Spleen (tissue), 11 donors: ENCODE measurements at regions not wholly inside any gene's neighbourhood (a gene's known extent, or its start where the extent isn't known, plus 50 kb on each side); places are given as distances from the start of the nearest gene placed in this dataset.

Experiments used
- DNase-seq: peaks from one replicate; pipeline ENCODE4 v3.0.0-alpha.2; 2020
- H3K27ac ChIP-seq, 8 donors: fragments of 200-600 bp; sonication (generic) in 7 of 8; 1 replicate in 4 of 8; 2 replicates in 4 of 8; pipeline versions ENCODE4 v1.5.0 to v1.8.0; 2016 to 2021; ENCODE audit warnings: inconsistent platforms in 4 of 8, mild to moderate bottlenecking in 4 of 8, moderate library complexity in 1 of 8
- H3K27me3 ChIP-seq, 7 donors: fragments of 200-600 bp; sonication (generic) in 6 of 7; replicated peaks in 1 of 7; 1 replicate in 4 of 7; 2 replicates in 3 of 7; pipeline versions ENCODE4 v1.5.0 to v1.8.0; 2016 to 2021; ENCODE audit warnings: inconsistent platforms in 3 of 7, mild to moderate bottlenecking in 1 of 7
- H3K36me3 ChIP-seq, 6 donors: fragments of 200-600 bp; sonication (generic) in 5 of 6; 1 replicate in 4 of 6; 2 replicates in 2 of 6; pipeline versions ENCODE4 v1.5.0 to v1.8.0; 2016 to 2021; ENCODE audit warnings: inconsistent platforms in 2 of 6
- H3K4me1 ChIP-seq, 6 donors: fragments of 200-600 bp; sonication (generic) in 5 of 6; 1 replicate in 3 of 6; 2 replicates in 3 of 6; pipeline versions ENCODE4 v1.5.0 to v1.8.0; 2016 to 2021; ENCODE audit warnings: inconsistent platforms in 3 of 6
- H3K4me3 ChIP-seq, 8 donors: fragments of 200-600 bp; sonication (generic) in 7 of 8; 1 replicate in 4 of 8; 2 replicates in 4 of 8; pipeline versions ENCODE4 v1.5.0 to v1.8.0; 2016 to 2021; ENCODE audit warnings: inconsistent platforms in 4 of 8, mild to moderate bottlenecking in 4 of 8, moderate library complexity in 2 of 8
- H3K9me3 ChIP-seq, 8 donors: fragments of 200-600 bp; sonication (generic) in 7 of 8; 1 replicate in 4 of 8; 2 replicates in 4 of 8; pipeline versions ENCODE4 v1.5.0 to v1.8.0; 2016 to 2021; ENCODE audit warnings: inconsistent platforms in 4 of 8
- POLR2A ChIP-seq, 3 donors: fragments of 450-650 bp; IDR thresholded peaks; one replicate each; pipeline ENCODE4 v1.5.1; 2017; ENCODE audit warnings: antibody characterized with exemption in 3 of 3, mild to moderate bottlenecking in 1 of 3
- POLR2AphosphoS5 ChIP-seq, 3 donors: sonication (generic); formaldehyde crosslinking; IDR thresholded peaks; one replicate each; pipeline ENCODE4 v1.5.1; 2017; ENCODE audit warnings: antibody characterized with exemption in 3 of 3
- WGBS, 5 donors: extraction: QIAGEN DNeasy Blood & Tissue Kit in 3 of 5; methylation state at CpG; one replicate each; pipeline versions ENCODE4 v1.1.5 to v1.1.7; 2013 to 2018; 5-methylcytosine and 5-hydroxymethylcytosine counted together
- intact Hi-C: fragments of 100-400 bp; cut with DNase I; formaldehyde crosslinking; loops from one replicate; pipeline ENCODE4 v1.15.0; 2023; ENCODE audit warnings: low total_unique reads
- TF ChIP-seq, protein P1 (sequence below), 11 experiments: fragments of 200-600 bp in 7 of 11; fragments of 450-650 bp in 4 of 11; sonication (generic) in 4 of 11; IDR thresholded peaks in 8 of 11; conservative IDR thresholded peaks in 3 of 11; 1 replicate in 7 of 11; 2 replicates in 4 of 11; pipeline versions ENCODE4 v1.4.0 to v1.8.0; 2016 to 2021; ENCODE audit warnings: antibody characterized with exemption in 11 of 11, inconsistent platforms in 4 of 11, mild to moderate bottlenecking in 1 of 11
- donor health status: healthy with polysubstance abuse.
- donor health status: DM: no; HTN: no; CAD: no; lungs with moderate emphysema.
- donor health status: DM: no; HTN: no; CAD: no.
- donor health status: Bipolar disorder and iron deficiency.
- donor health status: healthy.
- donor health status: DM: no; HTN: no; CAD: no.
- donor health status: DM: yes; HTN: yes; CAD: no.

DNA sequence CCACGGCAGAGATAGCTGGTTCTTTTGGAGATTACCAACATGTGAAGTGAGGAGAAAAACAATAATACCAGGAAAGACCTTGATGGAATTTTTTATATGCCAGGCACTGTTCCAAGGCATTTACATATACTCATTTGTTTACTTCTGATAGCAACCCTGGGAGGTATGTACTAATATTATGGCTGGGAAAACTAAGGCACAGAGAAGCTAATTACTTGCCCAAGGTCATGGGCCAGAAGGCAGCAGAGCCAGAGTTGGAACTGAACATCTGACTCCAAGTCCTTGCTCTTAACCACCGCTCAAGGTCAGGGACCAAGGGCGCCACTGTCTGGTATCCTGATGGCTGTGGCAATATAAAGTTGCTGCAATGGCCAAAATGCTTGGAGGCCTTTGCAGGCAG is 97.0 kb upstream of the KCNG1 start:
- Histone ChIP-seq H3K9me3 (no peaks in the 10 kb centered on the region), H3K4me3 (no peak overlapping the region), H3K36me3 (no peaks in the 10 kb centered on the region), H3K27me3 (peaks cover 0 to 34% (median 0%) of the 10 kb centered on the region in 7 donors), H3K4me1 (peaks cover 0 to 5% (median 0%) of the 10 kb centered on the region in 6 donors), H3K27ac (no peak overlapping the region)
- DNase-seq = peak; percentile 23
- intact Hi-C loops = no loop called here
- TF ChIP-seq POLR2AphosphoS5 (IDR thresholded peaks at IDR 0.05) (no peak), POLR2A (IDR thresholded peaks at IDR 0.05) (no peak)
- TF ChIP-seq, protein P1, sequence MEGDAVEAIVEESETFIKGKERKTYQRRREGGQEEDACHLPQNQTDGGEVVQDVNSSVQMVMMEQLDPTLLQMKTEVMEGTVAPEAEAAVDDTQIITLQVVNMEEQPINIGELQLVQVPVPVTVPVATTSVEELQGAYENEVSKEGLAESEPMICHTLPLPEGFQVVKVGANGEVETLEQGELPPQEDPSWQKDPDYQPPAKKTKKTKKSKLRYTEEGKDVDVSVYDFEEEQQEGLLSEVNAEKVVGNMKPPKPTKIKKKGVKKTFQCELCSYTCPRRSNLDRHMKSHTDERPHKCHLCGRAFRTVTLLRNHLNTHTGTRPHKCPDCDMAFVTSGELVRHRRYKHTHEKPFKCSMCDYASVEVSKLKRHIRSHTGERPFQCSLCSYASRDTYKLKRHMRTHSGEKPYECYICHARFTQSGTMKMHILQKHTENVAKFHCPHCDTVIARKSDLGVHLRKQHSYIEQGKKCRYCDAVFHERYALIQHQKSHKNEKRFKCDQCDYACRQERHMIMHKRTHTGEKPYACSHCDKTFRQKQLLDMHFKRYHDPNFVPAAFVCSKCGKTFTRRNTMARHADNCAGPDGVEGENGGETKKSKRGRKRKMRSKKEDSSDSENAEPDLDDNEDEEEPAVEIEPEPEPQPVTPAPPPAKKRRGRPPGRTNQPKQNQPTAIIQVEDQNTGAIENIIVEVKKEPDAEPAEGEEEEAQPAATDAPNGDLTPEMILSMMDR (IDR thresholded peaks at IDR 0.05 in 8 of 11, conservative IDR thresholded peaks at IDR 0.05 in 3 of 11) = no peak
- 65 to 80% (median 75%) methylated on average over 3 of the region's 3 CpGs for WGBS, 5 donors

DNA sequence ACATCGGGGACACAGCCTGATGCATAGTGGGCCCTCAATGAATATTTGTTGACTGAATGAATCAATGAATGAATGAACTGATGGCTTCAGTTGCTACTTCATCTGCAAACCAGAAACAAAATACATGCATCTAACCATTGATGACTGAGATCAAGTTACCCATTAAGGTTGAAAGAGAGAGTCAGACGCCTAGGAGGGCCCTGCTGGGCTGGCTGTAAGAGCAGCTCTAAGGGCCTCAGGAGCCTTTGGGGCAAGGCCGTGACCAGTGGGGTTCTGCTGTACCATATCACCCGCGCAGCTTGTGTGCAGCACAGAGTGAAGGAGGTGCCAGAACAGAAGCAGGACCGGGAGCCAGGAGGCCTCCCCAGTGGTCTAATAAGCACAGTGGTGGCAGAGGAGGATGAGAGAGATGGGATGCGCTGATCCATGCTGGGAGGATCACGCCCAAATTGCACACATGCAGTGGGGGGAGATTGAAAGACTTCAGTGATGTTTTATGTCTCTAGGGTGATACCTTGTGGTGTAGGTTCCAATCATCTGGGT is 96.1 kb upstream of the KCNG1 start:
- H3K4me3 ChIP-seq = no peak overlapping the region
- H3K27me3 ChIP-seq = peaks cover 0 to 34% (median 0%) of the 10 kb centered on the region in 7 donors
- DNase-seq = peak; percentile 31
- peaks cover 0 to 5% (median 0%) of the 10 kb centered on the region in 6 donors for H3K4me1 ChIP-seq
- intact Hi-C loops = no loop called here
- H3K9me3 ChIP-seq = no peaks in the 10 kb centered on the region
- H3K27ac ChIP-seq = no peak overlapping the region
- H3K36me3 ChIP-seq = no peaks in the 10 kb centered on the region
- whole genome bisulfite sequencing, 5 donors = 83 to 90% (median 88%) methylated on average over 8 of the region's 8 CpGs
- TF ChIP-seq POLR2A (IDR thresholded peaks at IDR 0.05) (no peak), POLR2AphosphoS5 (IDR thresholded peaks at IDR 0.05) (no peak)
- TF ChIP-seq, protein P1 (IDR thresholded peaks at IDR 0.05 in 8 of 11, conservative IDR thresholded peaks at IDR 0.05 in 3 of 11) = no peak

DNA sequence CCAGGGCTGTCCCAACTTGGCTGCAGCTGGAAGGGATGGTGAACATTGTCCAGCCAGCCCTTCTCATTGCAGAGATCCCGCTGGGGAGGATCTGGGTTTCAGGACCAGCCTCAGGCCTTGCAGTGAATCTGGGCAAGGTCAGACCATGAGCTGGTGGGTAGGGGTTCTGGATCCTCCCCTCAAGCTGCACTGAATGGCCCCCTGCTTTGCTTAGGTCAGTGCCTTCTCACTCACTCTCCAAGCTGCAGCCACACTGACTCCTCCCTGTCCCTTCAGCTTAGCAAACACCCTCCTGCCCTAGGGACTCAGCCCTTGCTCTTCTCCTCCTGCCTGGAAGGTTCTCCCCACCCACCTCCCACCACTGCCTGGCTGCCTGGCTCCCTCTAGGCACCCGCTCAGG is 95.3 kb upstream of the KCNG1 start:
- H3K27ac ChIP-seq = no peak overlapping the region
- DNase-seq = peak; percentile 47
- intact Hi-C loops = no loop called here
- peaks cover 0 to 34% (median 0%) of the 10 kb centered on the region in 7 donors for H3K27me3 ChIP-seq
- no peaks in the 10 kb centered on the region for H3K36me3 ChIP-seq
- 76 to 92% (median 80%) methylated on average over 2 of the region's 2 CpGs for WGBS, 5 donors
- H3K4me1 ChIP-seq = peaks cover 0 to 5% (median 0%) of the 10 kb centered on the region in 6 donors
- no peaks in the 10 kb centered on the region for H3K9me3 ChIP-seq
- H3K4me3 ChIP-seq = no peak overlapping the region
- TF ChIP-seq POLR2AphosphoS5 (IDR thresholded peaks at IDR 0.05) = no peak
- TF ChIP-seq POLR2A (IDR thresholded peaks at IDR 0.05) = no peak
- TF ChIP-seq, protein P1 (IDR thresholded peaks at IDR 0.05 in 8 of 11, conservative IDR thresholded peaks at IDR 0.05 in 3 of 11) = no peak

DNA sequence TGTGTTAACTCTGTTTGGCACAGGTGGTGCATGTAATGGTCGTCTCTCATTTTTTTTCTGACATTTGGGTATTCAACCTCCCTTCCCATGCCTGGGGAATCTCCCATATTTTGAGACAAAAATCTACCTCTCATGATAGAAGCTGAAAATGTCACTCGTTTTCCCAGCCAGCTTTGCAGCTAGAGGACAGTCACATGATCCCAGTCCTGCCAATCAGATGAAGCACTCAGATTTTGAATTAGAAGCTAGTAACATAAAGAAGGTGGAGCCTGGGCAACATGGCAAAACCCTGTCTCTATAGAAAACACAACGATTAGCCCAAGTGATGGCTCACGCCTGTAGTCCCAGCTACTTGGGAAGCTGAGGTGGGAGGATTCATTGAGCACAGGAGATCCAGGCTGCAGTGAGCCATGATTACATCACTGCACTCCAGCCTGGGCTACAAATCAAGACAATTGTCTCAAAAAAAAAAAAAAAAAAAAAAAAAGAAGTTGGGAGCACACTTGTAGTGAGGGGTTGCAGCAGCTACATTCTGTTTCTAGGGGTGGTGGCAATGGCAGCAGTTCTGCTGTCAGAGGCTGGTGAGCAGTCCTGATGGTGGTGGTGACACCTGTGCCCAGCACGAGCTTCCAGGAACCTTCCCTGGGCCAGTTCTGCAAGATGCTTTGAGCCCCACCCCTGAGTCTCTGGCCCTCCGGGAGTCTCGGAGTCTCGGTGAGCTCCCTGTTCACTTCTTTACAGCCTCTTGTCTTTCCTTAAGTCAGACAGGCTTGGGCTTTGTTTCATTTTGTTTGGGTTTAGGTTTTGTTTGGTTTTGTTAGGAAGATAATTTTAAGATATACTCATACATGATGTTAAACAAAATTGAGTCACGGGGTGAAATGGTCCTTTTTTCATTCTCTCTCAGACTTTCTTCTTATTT is 94.1 kb upstream of the KCNG1 start:
- intact Hi-C loops = no loop called here
- Histone ChIP-seq H3K27me3 (peaks cover 0 to 34% (median 0%) of the 10 kb centered on the region in 7 donors), H3K9me3 (no peaks in the 10 kb centered on the region), H3K27ac (no peak overlapping the region), H3K4me1 (peaks cover 0 to 5% (median 0%) of the 10 kb centered on the region in 6 donors), H3K36me3 (no peaks in the 10 kb centered on the region), H3K4me3 (no peak overlapping the region)
- WGBS, 5 donors = 69 to 77% (median 72%) methylated on average over 9 of the region's 9 CpGs
- TF ChIP-seq POLR2A (IDR thresholded peaks at IDR 0.05) (no peak), POLR2AphosphoS5 (IDR thresholded peaks at IDR 0.05) (no peak)
- TF ChIP-seq, protein P1 (IDR thresholded peaks at IDR 0.05 in 8 of 11, conservative IDR thresholded peaks at IDR 0.05 in 3 of 11) = no peak
- DNase-seq = peak; percentile 49
